ENCODE measurements at regions not wholly inside any gene's neighbourhood (a gene's known extent, or its start where the extent isn't known, plus 50 kb on each side); places are given as distances from the start of the nearest gene placed in this dataset.

DNA sequence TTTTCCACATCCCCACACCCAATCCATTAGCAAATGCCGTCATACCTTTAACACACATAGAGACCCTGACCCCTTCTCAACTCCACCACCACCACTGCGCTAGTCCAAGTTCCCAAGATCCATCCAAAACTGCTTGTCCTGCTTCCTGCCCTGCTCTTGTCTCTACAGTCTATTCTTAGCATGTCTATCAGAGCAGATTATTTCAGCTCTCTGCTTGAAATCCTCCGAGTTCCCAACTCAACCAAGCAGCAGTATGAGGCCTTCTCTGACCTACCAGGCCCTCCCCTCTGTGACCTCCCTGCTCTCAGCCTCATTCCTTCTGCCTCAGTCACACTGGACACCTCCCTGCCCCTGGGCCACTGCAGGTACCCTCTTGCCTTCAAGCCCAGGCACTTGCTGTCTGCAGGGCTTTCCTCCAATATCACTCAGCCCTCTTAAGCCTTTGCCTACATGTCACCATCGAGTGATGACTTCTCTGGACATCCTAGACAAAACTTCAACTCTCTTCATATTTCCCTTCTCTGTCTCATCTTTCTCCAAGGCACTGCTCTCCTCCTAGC lies 134.6 kb downstream of the SPATA19 start:
- Histone ChIP-seq H3K4me1 (ENCODE audit: insufficient read depth, low read length) (no peaks in the 10 kb centered on the region), H3K27me3 (ENCODE audit: control insufficient read depth in 1 of 2, insufficient read depth in 2 of 2, low read length in 2 of 2) (peaks cover 1 to 18% of the 10 kb centered on the region in 2 experiments; a peak in 2 of 5 replicates), H3K9me3 (ENCODE audit: low read length) (no peaks in the 10 kb centered on the region), H2AFZ (ENCODE audit: low read length) (no peak overlapping the region), H3K36me3 (replicated peaks in 1 of 2; ENCODE audit: control insufficient read depth in 1 of 2, insufficient read depth in 2 of 2, low read length in 2 of 2) (no peaks in the 10 kb centered on the region), H3K4me3 (replicated peaks in 1 of 3; ENCODE audit: insufficient read depth in 1 of 3, low read depth in 2 of 3, low read length in 3 of 3) (no peak overlapping the region), H3K9ac (ENCODE audit: insufficient read depth, low read depth, low read length) (no peak overlapping the region), H3K79me2 (ENCODE audit: insufficient read depth, low read length) (no peaks in the 10 kb centered on the region), H4K20me1 (ENCODE audit: insufficient read depth, low read length) (no peaks in the 10 kb centered on the region), H3K4me2 (ENCODE audit: low read depth, low read length) (no peak overlapping the region), H3K27ac (ENCODE audit: extremely low read length, insufficient read depth, low read length) (no peak overlapping the region)
- POLR2A ChIA-PET: no interaction called here
- ATAC-seq (no peak), DNase-seq (ENCODE audit: low spot score) (no peak), FAIRE-seq (no peak)
- no TSS peak for BruUV-seq (replicated peaks)
- TF ChIP-seq GATAD1 (CRISPR knock-in tag; IDR thresholded peaks at IDR 0.05): no peak
- no peak for TF ChIP-seq ZNF552 (CRISPR knock-in tag; IDR thresholded peaks at IDR 0.05; ENCODE audit: borderline replicate concordance)
- TF ChIP-seq SP4 (CRISPR knock-in tag; IDR thresholded peaks at IDR 0.05): no peak
- no peak for TF ChIP-seq BRD4 (CRISPR knock-in tag; IDR thresholded peaks at IDR 0.05)
- no peak for TF ChIP-seq PTBP1 (IDR thresholded peaks at IDR 0.05; ENCODE audit: low read depth, low read length, poor library complexity, severe bottlenecking)
- TF ChIP-seq RBFOX2 (IDR thresholded peaks at IDR 0.05; ENCODE audit: low read depth, low read length): no peak
- intact Hi-C loops (cut with micrococcal nuclease; ENCODE audit: unreplicated experiment) (no loop called here), in situ Hi-C loops (cut with HindIII; ENCODE audit: extremely low pct_ligation_motif_present, low pct_unique_long_range_greater_than_20kb) (no loop called here)
- 2% methylated on average over 4 of the region's 4 CpGs for WGBS (ENCODE audit: low lambda C conversion rate)
- CTCF ChIA-PET (ENCODE audit: low intra/inter-chr PET ratio, low total read pairs): no interaction called here

DNA sequence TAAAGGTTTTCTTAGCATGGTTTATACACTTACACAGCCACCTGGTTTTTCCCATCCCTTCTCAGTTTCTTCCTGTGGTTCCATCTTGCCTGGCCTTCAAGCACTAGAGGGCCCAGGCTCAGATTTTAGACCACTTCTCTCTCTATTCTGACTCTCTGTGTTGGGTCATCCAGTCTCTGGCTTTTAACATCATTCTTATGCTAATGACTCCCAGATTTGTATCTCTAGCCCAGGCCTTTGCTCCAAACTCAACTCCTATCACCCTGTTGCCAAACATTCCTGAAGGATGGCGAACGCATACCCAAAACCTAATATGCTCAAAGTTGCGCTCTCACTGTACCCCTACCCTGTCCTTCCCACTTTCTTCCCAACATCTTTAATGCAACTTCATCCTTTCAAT lies 135.1 kb downstream of the SPATA19 start:
- WGBS (ENCODE audit: low lambda C conversion rate): 54% methylated on average over 3 of the region's 3 CpGs
- Histone ChIP-seq H2AFZ (ENCODE audit: low read length) (no peak overlapping the region), H3K4me2 (ENCODE audit: low read depth, low read length) (no peak overlapping the region), H3K9ac (ENCODE audit: insufficient read depth, low read depth, low read length) (no peak overlapping the region), H3K9me3 (ENCODE audit: low read length) (no peaks in the 10 kb centered on the region), H3K79me2 (ENCODE audit: insufficient read depth, low read length) (no peaks in the 10 kb centered on the region), H3K27me3 (ENCODE audit: control insufficient read depth in 1 of 2, insufficient read depth in 2 of 2, low read length in 2 of 2) (peaks cover 0 to 14% of the 10 kb centered on the region in 2 experiments; a peak in 2 of 5 replicates), H3K4me3 (replicated peaks in 1 of 3; ENCODE audit: insufficient read depth in 1 of 3, low read depth in 2 of 3, low read length in 3 of 3) (no peak overlapping the region), H3K27ac (ENCODE audit: extremely low read length, insufficient read depth, low read length) (no peak overlapping the region), H3K4me1 (ENCODE audit: insufficient read depth, low read length) (no peaks in the 10 kb centered on the region), H3K36me3 (replicated peaks in 1 of 2; ENCODE audit: control insufficient read depth in 1 of 2, insufficient read depth in 2 of 2, low read length in 2 of 2) (no peaks in the 10 kb centered on the region), H4K20me1 (ENCODE audit: insufficient read depth, low read length) (no peaks in the 10 kb centered on the region)
- DNase-seq (ENCODE audit: low spot score) (no peak), FAIRE-seq (no peak), ATAC-seq (no peak)
- intact Hi-C loops (cut with micrococcal nuclease; ENCODE audit: unreplicated experiment) (no loop called here), in situ Hi-C loops (cut with HindIII; ENCODE audit: extremely low pct_ligation_motif_present, low pct_unique_long_range_greater_than_20kb) (no loop called here)
- BruUV-seq (replicated peaks): no TSS peak
- CTCF ChIA-PET (ENCODE audit: low intra/inter-chr PET ratio, low total read pairs): no interaction called here
- POLR2A ChIA-PET: no interaction called here
- TF ChIP-seq, protein P1, sequence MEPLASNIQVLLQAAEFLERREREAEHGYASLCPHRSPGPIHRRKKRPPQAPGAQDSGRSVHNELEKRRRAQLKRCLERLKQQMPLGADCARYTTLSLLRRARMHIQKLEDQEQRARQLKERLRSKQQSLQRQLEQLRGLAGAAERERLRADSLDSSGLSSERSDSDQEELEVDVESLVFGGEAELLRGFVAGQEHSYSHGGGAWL (CRISPR knock-in tag; IDR thresholded peaks at IDR 0.05): no peak
- TF ChIP-seq SPEN (CRISPR knock-in tag; IDR thresholded peaks at IDR 0.05; ENCODE audit: low read depth) (no peak), KLF15 (CRISPR knock-in tag; IDR thresholded peaks at IDR 0.05; ENCODE audit: borderline replicate concordance) (no peak), ZBTB8A (CRISPR knock-in tag; IDR thresholded peaks at IDR 0.05; ENCODE audit: borderline replicate concordance, low read depth) (no peak), ZNF17 (CRISPR knock-in tag; IDR thresholded peaks at IDR 0.05) (no peak), PHF8 (CRISPR knock-in tag; IDR thresholded peaks at IDR 0.05) (no peak), MLLT10 (CRISPR knock-in tag; IDR thresholded peaks at IDR 0.05) (no peak), CCAR2 (optimal IDR thresholded peaks at IDR 0.05; ENCODE audit: low read depth, low read length) (no peak), MIXL1 (CRISPR knock-in tag; IDR thresholded peaks at IDR 0.05) (no peak), MIER2 (CRISPR knock-in tag; IDR thresholded peaks at IDR 0.05) (no peak)
- TF ChIP-seq, protein P2, sequence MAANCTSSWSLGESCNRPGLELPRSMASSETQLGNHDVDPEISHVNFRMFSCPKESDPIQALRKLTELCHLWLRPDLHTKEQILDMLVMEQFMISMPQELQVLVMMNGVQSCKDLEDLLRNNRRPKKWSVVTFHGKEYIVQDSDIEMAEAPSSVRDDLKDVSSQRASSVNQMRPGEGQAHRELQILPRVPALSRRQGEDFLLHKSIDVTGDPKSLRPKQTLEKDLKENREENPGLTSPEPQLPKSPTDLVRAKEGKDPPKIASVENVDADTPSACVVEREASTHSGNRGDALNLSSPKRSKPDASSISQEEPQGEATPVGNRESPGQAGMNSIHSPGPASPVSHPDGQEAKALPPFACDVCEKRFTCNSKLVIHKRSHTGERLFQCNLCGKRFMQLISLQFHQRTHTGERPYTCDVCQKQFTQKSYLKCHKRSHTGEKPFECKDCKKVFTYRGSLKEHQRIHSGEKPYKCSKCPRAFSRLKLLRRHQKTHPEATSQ (CRISPR knock-in tag; IDR thresholded peaks at IDR 0.05; ENCODE audit: borderline replicate concordance): no peak
